ENCODE measurements at regions not wholly inside any gene's neighbourhood (a gene's known extent, or its start where the extent isn't known, plus 50 kb on each side); places are given as distances from the start of the nearest gene placed in this dataset.

DNA sequence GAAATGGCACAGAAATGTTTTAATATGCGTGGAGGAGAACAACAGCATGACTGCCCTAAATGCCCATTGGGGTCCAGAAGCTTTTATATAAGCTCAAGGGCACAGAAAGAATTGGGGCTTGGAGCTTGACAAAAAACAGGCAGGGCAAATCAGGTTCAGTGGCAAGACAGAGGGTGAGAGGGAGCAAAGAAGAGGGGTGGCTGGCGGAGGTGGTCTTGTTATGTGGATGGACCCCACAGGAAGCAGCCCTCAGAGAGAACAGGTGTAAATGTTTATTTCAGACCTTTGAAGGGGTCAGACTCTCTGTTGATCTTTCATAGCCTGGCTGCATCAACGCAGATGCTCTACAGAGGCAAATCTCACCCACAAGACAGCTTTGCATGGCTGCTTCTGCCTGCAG is 213.1 kb upstream of the B3GAT1 start:
- DNase-seq = no peak
- no peak for ATAC-seq (ENCODE audit: low read depth)
- ChIA-PET POLR2A (no interaction called here), CTCF (no interaction called here)
- Mint-ChIP-seq H3K9me3 (no peaks in the 10 kb centered on the region), H3K4me3 (no peak overlapping the region), H3K27me3 (peaks cover 8% of the 10 kb centered on the region), H3K27ac (no peak overlapping the region), H3K4me1 (no peaks in the 10 kb centered on the region), H3K36me3 (ENCODE audit: low read depth) (no peaks in the 10 kb centered on the region)
- intact Hi-C loops (cut with micrococcal nuclease) = no loop called here
- TF ChIP-seq, protein P1, sequence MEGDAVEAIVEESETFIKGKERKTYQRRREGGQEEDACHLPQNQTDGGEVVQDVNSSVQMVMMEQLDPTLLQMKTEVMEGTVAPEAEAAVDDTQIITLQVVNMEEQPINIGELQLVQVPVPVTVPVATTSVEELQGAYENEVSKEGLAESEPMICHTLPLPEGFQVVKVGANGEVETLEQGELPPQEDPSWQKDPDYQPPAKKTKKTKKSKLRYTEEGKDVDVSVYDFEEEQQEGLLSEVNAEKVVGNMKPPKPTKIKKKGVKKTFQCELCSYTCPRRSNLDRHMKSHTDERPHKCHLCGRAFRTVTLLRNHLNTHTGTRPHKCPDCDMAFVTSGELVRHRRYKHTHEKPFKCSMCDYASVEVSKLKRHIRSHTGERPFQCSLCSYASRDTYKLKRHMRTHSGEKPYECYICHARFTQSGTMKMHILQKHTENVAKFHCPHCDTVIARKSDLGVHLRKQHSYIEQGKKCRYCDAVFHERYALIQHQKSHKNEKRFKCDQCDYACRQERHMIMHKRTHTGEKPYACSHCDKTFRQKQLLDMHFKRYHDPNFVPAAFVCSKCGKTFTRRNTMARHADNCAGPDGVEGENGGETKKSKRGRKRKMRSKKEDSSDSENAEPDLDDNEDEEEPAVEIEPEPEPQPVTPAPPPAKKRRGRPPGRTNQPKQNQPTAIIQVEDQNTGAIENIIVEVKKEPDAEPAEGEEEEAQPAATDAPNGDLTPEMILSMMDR (IDR thresholded peaks at IDR 0.05) = no peak

DNA sequence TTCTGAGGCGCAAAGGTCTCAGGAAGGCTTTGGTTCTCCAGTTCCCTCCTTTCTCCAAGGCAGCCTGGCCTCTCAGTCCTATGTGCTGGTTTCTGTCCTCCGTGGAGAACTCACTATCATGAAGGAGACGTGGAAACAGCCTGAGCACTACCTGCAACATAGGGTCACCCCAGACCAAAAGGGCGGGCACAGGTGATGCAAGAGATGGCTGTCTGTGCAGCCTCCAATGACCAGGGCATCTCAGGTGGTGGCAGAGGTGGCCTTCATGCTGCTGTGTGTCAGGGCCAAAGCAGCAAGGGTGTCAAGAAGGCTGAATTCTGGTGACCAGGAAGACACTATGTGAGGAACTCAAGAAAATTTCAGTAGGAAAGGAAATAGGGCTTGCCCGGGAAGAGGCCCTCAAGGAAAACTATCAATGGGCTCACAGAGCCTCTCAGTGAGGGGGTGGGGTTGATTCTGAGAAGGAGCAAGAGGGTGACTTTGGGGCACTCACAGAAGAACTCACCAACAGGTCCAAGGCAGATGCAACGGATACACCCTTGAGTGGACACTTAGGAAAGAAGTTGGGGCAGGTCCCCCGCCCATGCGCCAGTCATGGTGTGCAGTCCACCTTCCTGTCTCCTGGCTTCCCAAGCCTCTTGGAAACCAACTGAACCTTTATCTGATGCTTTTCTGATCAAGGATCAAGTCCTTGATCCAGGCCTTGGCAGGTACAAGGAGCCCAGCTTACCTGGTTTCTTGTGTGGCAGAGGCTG is 212.3 kb upstream of the B3GAT1 start:
- TF ChIP-seq, protein P1 (IDR thresholded peaks at IDR 0.05) = no peak
- no peak for DNase-seq
- CTCF ChIA-PET = no interaction called here
- POLR2A ChIA-PET = no interaction called here
- no peaks in the 10 kb centered on the region for H3K4me1 Mint-ChIP-seq
- intact Hi-C loops (cut with micrococcal nuclease) = no loop called here
- no peaks in the 10 kb centered on the region for H3K9me3 Mint-ChIP-seq
- ATAC-seq (ENCODE audit: low read depth) = no peak
- H3K27ac Mint-ChIP-seq = no peak overlapping the region
- no peak overlapping the region for H3K4me3 Mint-ChIP-seq
- peaks cover 8% of the 10 kb centered on the region for H3K27me3 Mint-ChIP-seq
- H3K36me3 Mint-ChIP-seq (ENCODE audit: low read depth) = no peaks in the 10 kb centered on the region

- ChIA-PET POLR2A (no interaction called here), CTCF (no interaction called here)
- DNase-seq = no peak
- no peaks in the 10 kb centered on the region for H3K4me1 Mint-ChIP-seq
- H3K4me3 Mint-ChIP-seq = no peak overlapping the region
- TF ChIP-seq, protein P1 (IDR thresholded peaks at IDR 0.05) = no peak
- no peaks in the 10 kb centered on the region for H3K36me3 Mint-ChIP-seq (ENCODE audit: low read depth)
- H3K27ac Mint-ChIP-seq = no peak overlapping the region
- ATAC-seq (ENCODE audit: low read depth) = no peak
- intact Hi-C loops (cut with micrococcal nuclease) = no loop called here
- H3K27me3 Mint-ChIP-seq = peaks cover 8% of the 10 kb centered on the region
- no peaks in the 10 kb centered on the region for H3K9me3 Mint-ChIP-seq
These were observed 211.7 kb upstream of the B3GAT1 start for GRCh38 chr11:134623711-134624110.

DNA sequence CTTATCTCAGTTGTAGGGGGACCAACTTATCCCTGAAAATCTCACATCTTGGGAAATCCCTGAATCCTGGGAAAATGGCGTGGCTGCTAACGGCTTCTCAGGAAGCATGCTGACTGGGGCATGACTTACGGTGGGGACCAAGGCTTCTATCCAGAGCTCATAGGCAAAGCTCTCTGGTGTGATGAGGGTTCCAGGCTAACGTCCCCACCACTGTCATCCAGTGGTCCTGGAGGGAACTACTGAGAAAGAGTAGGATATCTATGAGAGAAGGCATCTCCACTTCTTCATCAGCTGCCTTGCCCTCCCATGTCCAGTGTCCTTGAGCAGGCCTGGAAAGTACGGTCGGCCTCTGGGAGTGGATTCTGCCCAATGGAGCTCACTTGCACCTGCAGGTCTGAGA is 210.4 kb upstream of the B3GAT1 start:
- Mint-ChIP-seq H3K27me3 (peaks cover 8% of the 10 kb centered on the region), H3K9me3 (no peaks in the 10 kb centered on the region), H3K36me3 (ENCODE audit: low read depth) (no peaks in the 10 kb centered on the region), H3K4me3 (no peak overlapping the region), H3K4me1 (no peaks in the 10 kb centered on the region), H3K27ac (no peak overlapping the region)
- ChIA-PET CTCF (no interaction called here), POLR2A (no interaction called here)
- TF ChIP-seq, protein P1 (IDR thresholded peaks at IDR 0.05) = no peak
- no peak for DNase-seq
- intact Hi-C loops (cut with micrococcal nuclease) = no loop called here
- no peak for ATAC-seq (ENCODE audit: low read depth)

DNA sequence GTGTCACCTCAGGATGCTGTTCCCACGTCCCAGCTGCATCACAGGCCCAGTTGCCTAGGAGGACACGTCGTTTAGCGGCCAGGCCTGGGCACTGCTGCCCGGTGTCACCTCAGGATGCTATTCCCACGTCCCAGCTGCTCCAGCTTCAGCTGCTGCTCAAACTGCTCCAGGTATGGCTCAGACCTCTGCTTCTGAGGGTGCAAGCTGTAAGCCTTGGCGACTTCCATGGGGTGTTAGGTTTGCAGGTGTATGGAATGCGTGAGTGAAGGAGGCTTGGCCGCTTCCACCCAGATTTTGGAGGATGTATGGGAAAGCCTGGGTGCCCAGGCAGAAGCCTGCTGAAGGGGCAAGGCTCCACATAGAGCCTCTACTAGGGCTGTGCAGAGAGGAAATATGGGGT is 205.3 kb upstream of the B3GAT1 start:
- H3K27me3 Mint-ChIP-seq = peaks cover 2% of the 10 kb centered on the region
- no peak for DNase-seq
- POLR2A ChIA-PET = no interaction called here
- TF ChIP-seq, protein P1 (IDR thresholded peaks at IDR 0.05) = no peak
- no peak overlapping the region for H3K4me3 Mint-ChIP-seq
- CTCF ChIA-PET = no interaction called here
- no peaks in the 10 kb centered on the region for H3K4me1 Mint-ChIP-seq
- no peaks in the 10 kb centered on the region for H3K36me3 Mint-ChIP-seq (ENCODE audit: low read depth)
- H3K27ac Mint-ChIP-seq = no peak overlapping the region
- intact Hi-C loops (cut with micrococcal nuclease) = no loop called here
- no peak for ATAC-seq (ENCODE audit: low read depth)
- no peaks in the 10 kb centered on the region for H3K9me3 Mint-ChIP-seq
